Activated B cell treated with CpG ODN at 0.5 μM for 24 hours (primary cell): ENCODE measurements at regions not wholly inside any gene's neighbourhood (a gene's known extent, or its start where the extent isn't known, plus 50 kb on each side); places are given as distances from the start of the nearest gene placed in this dataset.
"Not testable (repeated sequence)": the region's sequence is repeated elsewhere in the genome, so short reads cannot be mapped to it uniquely, and the experiment has no call there.

Source experiments
- ATAC-seq: fragments of 200-7000 bp; cut with Tn5 transposase; one replicate; pipeline ENCODE4 v1.10.0; 2021; ENCODE audit warnings: low read depth, mild to moderate bottlenecking, moderate library complexity
- CTCF ChIA-PET: fragments of 350-600 bp; sonication (Branson Sonifier 250); formaldehyde crosslinking; loops from one replicate; lab custom pipeline; 2021; ENCODE audit warnings: antibody characterized with exemption; lab: Charles Lee
- POLR2A ChIA-PET: fragments of 350-600 bp; sonication (Branson Sonifier 250); formaldehyde crosslinking; loops from one replicate; lab custom pipeline; 2021; ENCODE audit warnings: antibody characterized with exemption; lab: Charles Lee
- DNase-seq: peaks from one replicate; pipeline ENCODE4 v3.0.0; 2022
- H3K27ac Mint-ChIP-seq: one replicate; pipeline ENCODE4 v1.8.0; 2020; ENCODE audit warnings: mixed read lengths
- H3K27me3 Mint-ChIP-seq: one replicate; pipeline ENCODE4 v1.8.0; 2021; ENCODE audit warnings: mixed read lengths
- H3K36me3 Mint-ChIP-seq: one replicate; pipeline ENCODE4 v1.8.0; 2021; ENCODE audit warnings: low read depth, mixed read lengths
- H3K4me1 Mint-ChIP-seq: one replicate; pipeline ENCODE4 v1.8.0; 2021; ENCODE audit warnings: mixed read lengths
- H3K4me3 Mint-ChIP-seq: one replicate; pipeline ENCODE4 v1.8.0; 2020; ENCODE audit warnings: mild to moderate bottlenecking, mixed read lengths
- H3K9me3 Mint-ChIP-seq: one replicate; pipeline ENCODE4 v1.8.0; 2020; ENCODE audit warnings: mixed read lengths
- intact Hi-C: fragments of 100-400 bp; cut with micrococcal nuclease; formaldehyde crosslinking; loops from one replicate; pipeline ENCODE4 v1.15.1; 2024

- POLR2A ChIA-PET, H3K27me3 Mint-ChIP-seq, H3K9me3 Mint-ChIP-seq, H3K4me3 Mint-ChIP-seq, DNase-seq, H3K36me3 Mint-ChIP-seq, intact Hi-C loops, CTCF ChIA-PET, ATAC-seq, H3K27ac Mint-ChIP-seq, H3K4me1 Mint-ChIP-seq: not testable (repeated sequence)
Observed at GRCh38 chr17:30650149-30650548, 172.9 kb downstream of the GOSR1 start.

GRCh38 chr17:30648015-30648620 lies 170.9 kb downstream of the GOSR1 start:
- H3K4me1 Mint-ChIP-seq, CTCF ChIA-PET, DNase-seq, POLR2A ChIA-PET, H3K36me3 Mint-ChIP-seq, H3K27me3 Mint-ChIP-seq, H3K4me3 Mint-ChIP-seq, H3K9me3 Mint-ChIP-seq, H3K27ac Mint-ChIP-seq, ATAC-seq, intact Hi-C loops: not testable (repeated sequence)

- H3K27me3 Mint-ChIP-seq, H3K36me3 Mint-ChIP-seq, CTCF ChIA-PET, H3K4me1 Mint-ChIP-seq, H3K4me3 Mint-ChIP-seq, H3K27ac Mint-ChIP-seq, H3K9me3 Mint-ChIP-seq, POLR2A ChIA-PET, intact Hi-C loops, DNase-seq, ATAC-seq: not testable (repeated sequence)
Observed at GRCh38 chr17:30645875-30646274, 168.7 kb downstream of the GOSR1 start.

GRCh38 chr17:30644713-30645112 lies 167.5 kb downstream of the GOSR1 start:
- CTCF ChIA-PET, POLR2A ChIA-PET: not testable (repeated sequence)

GRCh38 chr17:30644287-30644686 lies 167.1 kb downstream of the GOSR1 start:
- H3K4me3 Mint-ChIP-seq, ATAC-seq, intact Hi-C loops, H3K9me3 Mint-ChIP-seq, H3K27ac Mint-ChIP-seq, POLR2A ChIA-PET, H3K36me3 Mint-ChIP-seq, H3K4me1 Mint-ChIP-seq, H3K27me3 Mint-ChIP-seq, CTCF ChIA-PET, DNase-seq: not testable (repeated sequence)

More at GRCh38 chr17:30644713-30645112, 167.5 kb downstream of the GOSR1 start:
- intact Hi-C loops, H3K27me3 Mint-ChIP-seq, DNase-seq, H3K9me3 Mint-ChIP-seq, H3K4me3 Mint-ChIP-seq, H3K36me3 Mint-ChIP-seq, H3K4me1 Mint-ChIP-seq, H3K27ac Mint-ChIP-seq: not testable (repeated sequence)
- peak; percentile 77 for ATAC-seq

- ATAC-seq, H3K36me3 Mint-ChIP-seq, DNase-seq, H3K27me3 Mint-ChIP-seq, H3K27ac Mint-ChIP-seq, CTCF ChIA-PET, POLR2A ChIA-PET, H3K4me1 Mint-ChIP-seq, H3K9me3 Mint-ChIP-seq, H3K4me3 Mint-ChIP-seq, intact Hi-C loops: not testable (repeated sequence)
Observed at GRCh38 chr17:30641428-30641827, 164.2 kb downstream of the GOSR1 start.

- DNase-seq, POLR2A ChIA-PET, H3K4me3 Mint-ChIP-seq, CTCF ChIA-PET, H3K4me1 Mint-ChIP-seq, H3K9me3 Mint-ChIP-seq, H3K36me3 Mint-ChIP-seq, ATAC-seq, H3K27ac Mint-ChIP-seq, intact Hi-C loops, H3K27me3 Mint-ChIP-seq: not testable (repeated sequence)
Observed at GRCh38 chr17:30639391-30639790, 162.2 kb downstream of the GOSR1 start.

GRCh38 chr17:30638968-30639367 lies 161.8 kb downstream of the GOSR1 start:
- intact Hi-C loops, H3K4me3 Mint-ChIP-seq, POLR2A ChIA-PET, H3K4me1 Mint-ChIP-seq, H3K36me3 Mint-ChIP-seq, CTCF ChIA-PET, H3K9me3 Mint-ChIP-seq, ATAC-seq, DNase-seq, H3K27ac Mint-ChIP-seq, H3K27me3 Mint-ChIP-seq: not testable (repeated sequence)

GRCh38 chr17:30631651-30632050 lies 154.4 kb downstream of the GOSR1 start:
- H3K27ac Mint-ChIP-seq, intact Hi-C loops: not testable (repeated sequence)

GRCh38 chr17:30625380-30625779 lies 148.2 kb downstream of the GOSR1 start:
- H3K4me1 Mint-ChIP-seq, H3K27me3 Mint-ChIP-seq, intact Hi-C loops, POLR2A ChIA-PET, H3K27ac Mint-ChIP-seq, H3K4me3 Mint-ChIP-seq, H3K9me3 Mint-ChIP-seq, DNase-seq, ATAC-seq, CTCF ChIA-PET: not testable (repeated sequence)
- H3K36me3 Mint-ChIP-seq, result peaks cover 15% of the 10 kb centered on the region

More at GRCh38 chr17:30631651-30632050, 154.4 kb downstream of the GOSR1 start:
- CTCF ChIA-PET, H3K4me1 Mint-ChIP-seq, ATAC-seq, DNase-seq, H3K9me3 Mint-ChIP-seq, H3K4me3 Mint-ChIP-seq, H3K27me3 Mint-ChIP-seq, POLR2A ChIA-PET: not testable (repeated sequence)
- peaks cover 18% of the 10 kb centered on the region for H3K36me3 Mint-ChIP-seq

- POLR2A ChIA-PET, H3K27me3 Mint-ChIP-seq, CTCF ChIA-PET, ATAC-seq, H3K9me3 Mint-ChIP-seq, H3K4me3 Mint-ChIP-seq, intact Hi-C loops, H3K4me1 Mint-ChIP-seq, DNase-seq, H3K27ac Mint-ChIP-seq: not testable (repeated sequence)
- peaks cover 15% of the 10 kb centered on the region for H3K36me3 Mint-ChIP-seq
Observed at GRCh38 chr17:30624180-30624579, 147.0 kb downstream of the GOSR1 start.

- Mint-ChIP-seq H3K4me1 (peaks cover 11% of the 10 kb centered on the region), H3K36me3 (peaks cover 23% of the 10 kb centered on the region)
- H3K4me3 Mint-ChIP-seq, H3K27me3 Mint-ChIP-seq, POLR2A ChIA-PET, DNase-seq, CTCF ChIA-PET, H3K27ac Mint-ChIP-seq, H3K9me3 Mint-ChIP-seq, ATAC-seq: not testable (repeated sequence)
- intact Hi-C loops, result loop anchor here (10.0 kb wide), 1 partner anchor 85 kb away; no protein-coding TSS in a partner anchor
Observed at GRCh38 chr17:30609682-30610081, 132.5 kb downstream of the GOSR1 start.
